ENCODE measurements at regions not wholly inside any gene's neighbourhood (a gene's known extent, or its start where the extent isn't known, plus 50 kb on each side); places are given as distances from the start of the nearest gene placed in this dataset.

DNA sequence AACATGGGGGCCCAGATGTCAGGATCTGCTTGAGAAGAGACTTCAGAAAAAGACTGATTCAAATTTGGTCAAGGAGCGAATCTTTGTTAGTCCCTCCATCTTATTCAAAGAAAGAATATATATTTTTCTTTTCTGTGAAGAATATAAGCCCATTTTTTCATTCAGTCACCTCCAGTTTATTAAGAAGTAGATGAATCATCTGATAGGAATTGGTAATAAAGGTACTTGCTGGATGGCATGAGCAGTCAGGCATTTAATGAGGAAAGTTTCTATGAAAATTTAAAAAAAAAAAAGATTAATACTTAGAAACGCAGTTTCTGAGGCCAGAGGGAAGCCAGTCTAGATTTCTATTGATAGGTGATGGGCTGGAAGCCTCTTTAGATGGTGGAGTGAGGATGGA lies 373.1 kb upstream of the SMC2 start:
- H3K27me3 ChIP-seq (ENCODE audit: control insufficient read depth in 1 of 2, insufficient read depth in 2 of 2, low read length in 2 of 2) = no peaks in the 10 kb centered on the region
- H4K20me1 ChIP-seq (ENCODE audit: insufficient read depth, low read length) = no peaks in the 10 kb centered on the region
- no peak for FAIRE-seq
- ChIA-PET POLR2A (no interaction called here), CTCF (ENCODE audit: low intra/inter-chr PET ratio, low total read pairs) (no interaction called here)
- H3K4me3 ChIP-seq (replicated peaks in 1 of 3; ENCODE audit: insufficient read depth in 1 of 3, low read depth in 2 of 3, low read length in 3 of 3) = no peak overlapping the region
- no peak overlapping the region for H3K9ac ChIP-seq (ENCODE audit: insufficient read depth, low read depth, low read length)
- no peaks in the 10 kb centered on the region for H3K4me1 ChIP-seq (ENCODE audit: insufficient read depth, low read length)
- no peak overlapping the region for H3K27ac ChIP-seq (ENCODE audit: extremely low read length, insufficient read depth, low read length)
- intact Hi-C loops (cut with micrococcal nuclease; ENCODE audit: unreplicated experiment) = no loop called here
- no peak overlapping the region for H2AFZ ChIP-seq (ENCODE audit: low read length)
- DNase-seq (ENCODE audit: low spot score) = no peak
- no peak overlapping the region for H3K4me2 ChIP-seq (ENCODE audit: low read depth, low read length)
- in situ Hi-C loops (cut with HindIII; ENCODE audit: extremely low pct_ligation_motif_present, low pct_unique_long_range_greater_than_20kb) = no loop called here
- no TSS peak for BruUV-seq (replicated peaks)
- H3K36me3 ChIP-seq (replicated peaks in 1 of 2; ENCODE audit: control insufficient read depth in 1 of 2, insufficient read depth in 2 of 2, low read length in 2 of 2) = no peaks in the 10 kb centered on the region
- TF ChIP-seq SNRNP70 (IDR thresholded peaks at IDR 0.05; ENCODE audit: low read depth, low read length) (no peak), JUND (CRISPR knock-in tag; IDR thresholded peaks at IDR 0.05) (no peak), RXRB (CRISPR knock-in tag; IDR thresholded peaks at IDR 0.05; ENCODE audit: borderline replicate concordance) (no peak), ZMAT3 (CRISPR knock-in tag; conservative IDR thresholded peaks at IDR 0.05) (no peak), ZNF460 (CRISPR knock-in tag; IDR thresholded peaks at IDR 0.05; ENCODE audit: borderline replicate concordance) (no peak), ZNF10 (CRISPR knock-in tag; IDR thresholded peaks at IDR 0.05; ENCODE audit: borderline replicate concordance, low read depth) (no peak)
- TF ChIP-seq, protein P1, sequence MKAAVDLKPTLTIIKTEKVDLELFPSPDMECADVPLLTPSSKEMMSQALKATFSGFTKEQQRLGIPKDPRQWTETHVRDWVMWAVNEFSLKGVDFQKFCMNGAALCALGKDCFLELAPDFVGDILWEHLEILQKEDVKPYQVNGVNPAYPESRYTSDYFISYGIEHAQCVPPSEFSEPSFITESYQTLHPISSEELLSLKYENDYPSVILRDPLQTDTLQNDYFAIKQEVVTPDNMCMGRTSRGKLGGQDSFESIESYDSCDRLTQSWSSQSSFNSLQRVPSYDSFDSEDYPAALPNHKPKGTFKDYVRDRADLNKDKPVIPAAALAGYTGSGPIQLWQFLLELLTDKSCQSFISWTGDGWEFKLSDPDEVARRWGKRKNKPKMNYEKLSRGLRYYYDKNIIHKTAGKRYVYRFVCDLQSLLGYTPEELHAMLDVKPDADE (CRISPR knock-in tag; IDR thresholded peaks at IDR 0.05) = no peak
- TF ChIP-seq, protein P2, sequence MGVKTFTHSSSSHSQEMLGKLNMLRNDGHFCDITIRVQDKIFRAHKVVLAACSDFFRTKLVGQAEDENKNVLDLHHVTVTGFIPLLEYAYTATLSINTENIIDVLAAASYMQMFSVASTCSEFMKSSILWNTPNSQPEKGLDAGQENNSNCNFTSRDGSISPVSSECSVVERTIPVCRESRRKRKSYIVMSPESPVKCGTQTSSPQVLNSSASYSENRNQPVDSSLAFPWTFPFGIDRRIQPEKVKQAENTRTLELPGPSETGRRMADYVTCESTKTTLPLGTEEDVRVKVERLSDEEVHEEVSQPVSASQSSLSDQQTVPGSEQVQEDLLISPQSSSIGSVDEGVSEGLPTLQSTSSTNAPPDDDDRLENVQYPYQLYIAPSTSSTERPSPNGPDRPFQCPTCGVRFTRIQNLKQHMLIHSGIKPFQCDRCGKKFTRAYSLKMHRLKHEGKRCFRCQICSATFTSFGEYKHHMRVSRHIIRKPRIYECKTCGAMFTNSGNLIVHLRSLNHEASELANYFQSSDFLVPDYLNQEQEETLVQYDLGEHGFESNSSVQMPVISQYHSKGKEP (CRISPR knock-in tag; IDR thresholded peaks at IDR 0.05) = no peak
- H3K9me3 ChIP-seq (ENCODE audit: low read length) = peaks cover 9% of the 10 kb centered on the region; the same call in 1 of the 2 replicates
- H3K79me2 ChIP-seq (ENCODE audit: insufficient read depth, low read length) = no peaks in the 10 kb centered on the region
- ATAC-seq = no peak
- WGBS (ENCODE audit: low lambda C conversion rate) = 2% methylated on average over 2 of the region's 2 CpGs
